HG02884 (cell line): ENCODE measurements at regions not wholly inside any gene's neighbourhood (a gene's known extent, or its start where the extent isn't known, plus 50 kb on each side); places are given as distances from the start of the nearest gene placed in this dataset.
"Not testable (repeated sequence)": the region's sequence is repeated elsewhere in the genome, so short reads cannot be mapped to it uniquely, and the experiment has no call there.

Source experiments
- ATAC-seq: cut with Tn5 transposase; IDR thresholded peaks from one replicate; pipeline ENCODE4 v1.9.1; 2021; ENCODE audit warnings: mild to moderate bottlenecking, moderate library complexity; ENCODE audit not compliant: unreplicated experiment

GRCh38 chr2:21820271-21820670 lies 696.5 kb downstream of the TDRD15 start:
- ATAC-seq, result no peak

GRCh38 chr2:21821672-21822227 lies 698.0 kb downstream of the TDRD15 start:
- ATAC-seq, result no peak

GRCh38 chr2:21822505-21822904 lies 698.7 kb downstream of the TDRD15 start:
- no peak for ATAC-seq

GRCh38 chr2:21833767-21834166 lies 710.0 kb downstream of the TDRD15 start:
- no peak for ATAC-seq

GRCh38 chr2:21836261-21836660 lies 712.5 kb downstream of the TDRD15 start:
- ATAC-seq, result no peak

GRCh38 chr2:21836719-21837118 lies 713.0 kb downstream of the TDRD15 start:
- no peak for ATAC-seq

- ATAC-seq, result no peak
Observed at GRCh38 chr2:21837168-21837960, 713.6 kb downstream of the TDRD15 start.

GRCh38 chr2:21841341-21841740 lies 717.6 kb downstream of the TDRD15 start:
- ATAC-seq, result no peak

GRCh38 chr2:21850367-21850766 lies 726.6 kb downstream of the TDRD15 start:
- not testable (repeated sequence) for ATAC-seq

GRCh38 chr2:21854938-21855337 lies 731.2 kb downstream of the TDRD15 start:
- ATAC-seq, result no peak

GRCh38 chr2:21856708-21857107 lies 732.9 kb downstream of the TDRD15 start:
- ATAC-seq, result no peak

GRCh38 chr2:21860907-21861306 lies 737.1 kb downstream of the TDRD15 start:
- ATAC-seq, result no peak

- ATAC-seq, result no peak
Observed at GRCh38 chr2:21866316-21866715, 742.5 kb downstream of the TDRD15 start.

- ATAC-seq, result no peak
Observed at GRCh38 chr2:21887881-21888280, 764.1 kb downstream of the TDRD15 start.

- no peak for ATAC-seq
Observed at GRCh38 chr2:21890041-21890440, 766.3 kb downstream of the TDRD15 start.

- ATAC-seq, result no peak
Observed at GRCh38 chr2:21890716-21891115, 766.9 kb downstream of the TDRD15 start.

- no peak for ATAC-seq
Observed at GRCh38 chr2:21891191-21891590, 767.4 kb downstream of the TDRD15 start.

- ATAC-seq, result no peak
Observed at GRCh38 chr2:21892140-21892539, 768.4 kb downstream of the TDRD15 start.

- no peak for ATAC-seq
Observed at GRCh38 chr2:21895200-21895599, 771.4 kb downstream of the TDRD15 start.

- ATAC-seq, result not testable (repeated sequence)
Observed at GRCh38 chr2:21908712-21909380, 785.1 kb downstream of the TDRD15 start.

- no peak for ATAC-seq
Observed at GRCh38 chr2:21910832-21911507, 787.2 kb downstream of the TDRD15 start.

- ATAC-seq, result no peak
Observed at GRCh38 chr2:21912405-21912804, 788.6 kb downstream of the TDRD15 start.
